Peyer's patch (tissue), 4 donors: ENCODE measurements at regions not wholly inside any gene's neighbourhood (a gene's known extent, or its start where the extent isn't known, plus 50 kb on each side); places are given as distances from the start of the nearest gene placed in this dataset.

Experiments used
- POLR2A ChIP-seq, 2 donors: fragments of 450-650 bp; IDR thresholded peaks; one replicate each; pipeline ENCODE4 v1.5.1; 2017; ENCODE audit warnings: antibody characterized with exemption in 2 of 2, mild to moderate bottlenecking in 2 of 2, moderate library complexity in 2 of 2
- TF ChIP-seq, protein P1 (sequence below), 6 experiments: fragments of 450-650 bp in 4 of 6; fragments of 200-600 bp in 2 of 6; sonication (generic) in 1 of 6; IDR thresholded peaks; one replicate each; pipeline ENCODE4 v1.5.1; 2017 to 2019; ENCODE audit warnings: antibody characterized with exemption in 6 of 6, mild to moderate bottlenecking in 3 of 6, moderate library complexity in 1 of 6

DNA sequence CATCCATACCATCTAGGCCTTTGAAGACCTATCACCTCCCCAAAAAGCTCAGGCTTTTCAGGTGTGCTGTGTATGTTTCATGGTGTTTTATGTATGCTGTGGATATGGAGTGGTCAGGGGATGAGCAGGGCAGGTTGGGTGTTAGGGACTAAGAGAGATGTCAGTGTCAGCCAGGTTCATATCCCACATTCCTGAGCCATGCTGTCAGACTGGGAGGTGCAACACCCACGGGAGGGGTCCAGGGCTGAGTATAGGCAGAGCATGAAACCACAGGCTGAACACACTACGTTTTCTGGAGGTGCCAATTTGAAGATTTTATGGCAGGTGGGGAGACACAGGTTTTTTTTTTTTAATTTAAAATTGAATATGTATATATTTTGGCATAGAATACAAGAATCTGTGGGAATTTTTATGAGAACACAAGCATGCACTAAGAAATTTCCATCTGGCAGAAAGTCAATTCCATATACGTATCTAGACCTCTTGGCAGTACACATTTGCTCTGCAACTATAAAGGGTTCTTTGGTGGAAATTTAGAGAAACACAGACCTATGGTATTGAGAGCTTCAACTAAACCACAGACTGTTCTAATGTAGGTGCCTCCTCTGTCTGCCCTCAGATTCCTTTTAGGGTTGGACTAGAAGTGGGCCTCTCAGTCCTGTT is 101.9 kb upstream of the RNU6-1 start:
- TF ChIP-seq, protein P1, sequence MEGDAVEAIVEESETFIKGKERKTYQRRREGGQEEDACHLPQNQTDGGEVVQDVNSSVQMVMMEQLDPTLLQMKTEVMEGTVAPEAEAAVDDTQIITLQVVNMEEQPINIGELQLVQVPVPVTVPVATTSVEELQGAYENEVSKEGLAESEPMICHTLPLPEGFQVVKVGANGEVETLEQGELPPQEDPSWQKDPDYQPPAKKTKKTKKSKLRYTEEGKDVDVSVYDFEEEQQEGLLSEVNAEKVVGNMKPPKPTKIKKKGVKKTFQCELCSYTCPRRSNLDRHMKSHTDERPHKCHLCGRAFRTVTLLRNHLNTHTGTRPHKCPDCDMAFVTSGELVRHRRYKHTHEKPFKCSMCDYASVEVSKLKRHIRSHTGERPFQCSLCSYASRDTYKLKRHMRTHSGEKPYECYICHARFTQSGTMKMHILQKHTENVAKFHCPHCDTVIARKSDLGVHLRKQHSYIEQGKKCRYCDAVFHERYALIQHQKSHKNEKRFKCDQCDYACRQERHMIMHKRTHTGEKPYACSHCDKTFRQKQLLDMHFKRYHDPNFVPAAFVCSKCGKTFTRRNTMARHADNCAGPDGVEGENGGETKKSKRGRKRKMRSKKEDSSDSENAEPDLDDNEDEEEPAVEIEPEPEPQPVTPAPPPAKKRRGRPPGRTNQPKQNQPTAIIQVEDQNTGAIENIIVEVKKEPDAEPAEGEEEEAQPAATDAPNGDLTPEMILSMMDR (IDR thresholded peaks at IDR 0.05) = no peak
- TF ChIP-seq POLR2A (IDR thresholded peaks at IDR 0.05) = no peak
